Ishikawa (cell line): ENCODE measurements at regions not wholly inside any gene's neighbourhood (a gene's known extent, or its start where the extent isn't known, plus 50 kb on each side); places are given as distances from the start of the nearest gene placed in this dataset.

ENCODE experiments used
- CEBPB ChIP-seq: IDR thresholded peaks from 2 replicates; pipeline ENCODE4 v1.6.1; 2012
- CREB1 ChIP-seq: IDR thresholded peaks from 2 replicates; pipeline ENCODE4 v1.6.1; 2012; ENCODE audit warnings: low read depth
- EGR1 ChIP-seq: IDR thresholded peaks from 2 replicates; pipeline ENCODE4 v1.6.1; 2012
- EP300 ChIP-seq: IDR thresholded peaks from 2 replicates; pipeline ENCODE4 v1.6.1; 2012; ENCODE audit warnings: borderline replicate concordance
- FOXM1 ChIP-seq: IDR thresholded peaks from 2 replicates; pipeline ENCODE4 v1.6.1; 2012; ENCODE audit warnings: low read depth, borderline replicate concordance
- NFIC ChIP-seq: IDR thresholded peaks from 2 replicates; pipeline ENCODE4 v1.6.1; 2012
- RAD21 ChIP-seq: IDR thresholded peaks from 2 replicates; pipeline ENCODE4 v1.6.1; 2012; ENCODE audit warnings: low read depth
- TAF1 ChIP-seq: IDR thresholded peaks from 2 replicates; pipeline ENCODE4 v1.6.1; 2012; ENCODE audit warnings: low read depth, mild to moderate bottlenecking
- TCF12 ChIP-seq: IDR thresholded peaks from 2 replicates; pipeline ENCODE4 v1.6.1; 2012; ENCODE audit warnings: low read depth
- TEAD4 ChIP-seq: IDR thresholded peaks from 2 replicates; pipeline ENCODE4 v1.6.1; 2012
- YY1 ChIP-seq: IDR thresholded peaks from 2 replicates; pipeline ENCODE4 v1.6.1; 2012; ENCODE audit warnings: low read depth
- ZBTB7A ChIP-seq: IDR thresholded peaks from 2 replicates; pipeline ENCODE4 v1.6.1; 2012; ENCODE audit warnings: low read depth
- TF ChIP-seq, protein P1 (sequence below): IDR thresholded peaks from 2 replicates; pipeline ENCODE4 v1.6.1; 2012
- TF ChIP-seq, protein P2 (sequence below): IDR thresholded peaks from 2 replicates; pipeline ENCODE4 v1.6.1; 2012
- TF ChIP-seq, protein P3 (sequence below): IDR thresholded peaks from 2 replicates; pipeline ENCODE4 v1.6.1; 2012; ENCODE audit warnings: low read depth, mild to moderate bottlenecking

GRCh38 chr3:188974856-188975599, 196.7 kb upstream of the TPRG1 start:
- no peak for TF ChIP-seq TAF1
- no peak for TF ChIP-seq TCF12
- TF ChIP-seq, protein P1, sequence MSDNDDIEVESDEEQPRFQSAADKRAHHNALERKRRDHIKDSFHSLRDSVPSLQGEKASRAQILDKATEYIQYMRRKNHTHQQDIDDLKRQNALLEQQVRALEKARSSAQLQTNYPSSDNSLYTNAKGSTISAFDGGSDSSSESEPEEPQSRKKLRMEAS, result no peak
- TF ChIP-seq EGR1, result no peak
- TF ChIP-seq, protein P2, sequence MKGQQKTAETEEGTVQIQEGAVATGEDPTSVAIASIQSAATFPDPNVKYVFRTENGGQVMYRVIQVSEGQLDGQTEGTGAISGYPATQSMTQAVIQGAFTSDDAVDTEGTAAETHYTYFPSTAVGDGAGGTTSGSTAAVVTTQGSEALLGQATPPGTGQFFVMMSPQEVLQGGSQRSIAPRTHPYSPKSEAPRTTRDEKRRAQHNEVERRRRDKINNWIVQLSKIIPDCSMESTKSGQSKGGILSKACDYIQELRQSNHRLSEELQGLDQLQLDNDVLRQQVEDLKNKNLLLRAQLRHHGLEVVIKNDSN, result no peak
- TF ChIP-seq CREB1, result no peak
- no peak for TF ChIP-seq TEAD4
- no peak for TF ChIP-seq EP300
- no peak for TF ChIP-seq CEBPB
- no peak for TF ChIP-seq NFIC
- TF ChIP-seq YY1, result no peak
- no peak for TF ChIP-seq ZBTB7A

- no peak for TF ChIP-seq YY1
- TF ChIP-seq, protein P2, result no peak
- TF ChIP-seq TCF12, result no peak
- no peak for TF ChIP-seq FOXM1
- TF ChIP-seq TEAD4, result no peak
- TF ChIP-seq TAF1, result no peak
- no peak for TF ChIP-seq ZBTB7A
- TF ChIP-seq EGR1, result no peak
- no peak for TF ChIP-seq NFIC
- TF ChIP-seq EP300, result no peak
- TF ChIP-seq, protein P1, result no peak
- no peak for TF ChIP-seq CREB1
- TF ChIP-seq RAD21, result no peak
- TF ChIP-seq, protein P3, sequence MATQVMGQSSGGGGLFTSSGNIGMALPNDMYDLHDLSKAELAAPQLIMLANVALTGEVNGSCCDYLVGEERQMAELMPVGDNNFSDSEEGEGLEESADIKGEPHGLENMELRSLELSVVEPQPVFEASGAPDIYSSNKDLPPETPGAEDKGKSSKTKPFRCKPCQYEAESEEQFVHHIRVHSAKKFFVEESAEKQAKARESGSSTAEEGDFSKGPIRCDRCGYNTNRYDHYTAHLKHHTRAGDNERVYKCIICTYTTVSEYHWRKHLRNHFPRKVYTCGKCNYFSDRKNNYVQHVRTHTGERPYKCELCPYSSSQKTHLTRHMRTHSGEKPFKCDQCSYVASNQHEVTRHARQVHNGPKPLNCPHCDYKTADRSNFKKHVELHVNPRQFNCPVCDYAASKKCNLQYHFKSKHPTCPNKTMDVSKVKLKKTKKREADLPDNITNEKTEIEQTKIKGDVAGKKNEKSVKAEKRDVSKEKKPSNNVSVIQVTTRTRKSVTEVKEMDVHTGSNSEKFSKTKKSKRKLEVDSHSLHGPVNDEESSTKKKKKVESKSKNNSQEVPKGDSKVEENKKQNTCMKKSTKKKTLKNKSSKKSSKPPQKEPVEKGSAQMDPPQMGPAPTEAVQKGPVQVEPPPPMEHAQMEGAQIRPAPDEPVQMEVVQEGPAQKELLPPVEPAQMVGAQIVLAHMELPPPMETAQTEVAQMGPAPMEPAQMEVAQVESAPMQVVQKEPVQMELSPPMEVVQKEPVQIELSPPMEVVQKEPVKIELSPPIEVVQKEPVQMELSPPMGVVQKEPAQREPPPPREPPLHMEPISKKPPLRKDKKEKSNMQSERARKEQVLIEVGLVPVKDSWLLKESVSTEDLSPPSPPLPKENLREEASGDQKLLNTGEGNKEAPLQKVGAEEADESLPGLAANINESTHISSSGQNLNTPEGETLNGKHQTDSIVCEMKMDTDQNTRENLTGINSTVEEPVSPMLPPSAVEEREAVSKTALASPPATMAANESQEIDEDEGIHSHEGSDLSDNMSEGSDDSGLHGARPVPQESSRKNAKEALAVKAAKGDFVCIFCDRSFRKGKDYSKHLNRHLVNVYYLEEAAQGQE, result no peak
These were observed 196.0 kb upstream of the TPRG1 start for GRCh38 chr3:188975600-188976314.

GRCh38 chr3:188976407-188976806, 195.4 kb upstream of the TPRG1 start:
- no peak for TF ChIP-seq RAD21

- TF ChIP-seq EGR1 (no peak), TCF12 (no peak), NFIC (no peak), CREB1 (no peak), TAF1 (no peak), ZBTB7A (no peak), CEBPB (no peak)
- TF ChIP-seq, protein P3, result no peak
- TF ChIP-seq, protein P1, result no peak
These were observed 193.2 kb upstream of the TPRG1 start for GRCh38 chr3:188978421-188979171.

DNA sequence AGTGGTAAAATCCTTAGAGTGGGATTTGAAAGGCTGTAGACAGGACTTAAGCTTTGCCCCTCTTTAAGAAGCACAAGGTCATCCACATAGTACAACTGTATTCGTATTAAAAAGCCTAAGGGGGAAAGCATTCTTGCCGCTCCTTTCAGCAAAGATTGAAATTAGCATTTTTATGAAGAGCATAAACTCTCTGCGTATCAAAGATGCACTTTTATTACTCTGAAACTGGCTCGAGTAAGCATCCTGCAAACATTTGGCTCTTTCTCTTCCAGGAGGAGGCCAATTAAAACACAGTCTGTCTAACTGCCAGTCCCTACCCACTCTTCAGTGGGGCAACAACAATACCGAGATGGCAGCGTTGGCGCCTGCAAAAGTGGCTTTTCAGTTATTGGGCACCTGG, 192.5 kb upstream of the TPRG1 start:
- TF ChIP-seq RAD21 (no peak), EP300 (no peak), CEBPB (no peak), TCF12 (no peak), TAF1 (no peak)
- TF ChIP-seq, protein P1, result no peak
